DMS53 treated with DMSO at 0.1 percent for 48 hours (cell line): ENCODE measurements at regions not wholly inside any gene's neighbourhood (a gene's known extent, or its start where the extent isn't known, plus 50 kb on each side); places are given as distances from the start of the nearest gene placed in this dataset.

Source experiments
- DNase-seq: peaks from one replicate; lab custom pipeline; 2025; ENCODE audit not compliant: unreplicated experiment; lab: John Stamatoyannopoulos, UW

DNA sequence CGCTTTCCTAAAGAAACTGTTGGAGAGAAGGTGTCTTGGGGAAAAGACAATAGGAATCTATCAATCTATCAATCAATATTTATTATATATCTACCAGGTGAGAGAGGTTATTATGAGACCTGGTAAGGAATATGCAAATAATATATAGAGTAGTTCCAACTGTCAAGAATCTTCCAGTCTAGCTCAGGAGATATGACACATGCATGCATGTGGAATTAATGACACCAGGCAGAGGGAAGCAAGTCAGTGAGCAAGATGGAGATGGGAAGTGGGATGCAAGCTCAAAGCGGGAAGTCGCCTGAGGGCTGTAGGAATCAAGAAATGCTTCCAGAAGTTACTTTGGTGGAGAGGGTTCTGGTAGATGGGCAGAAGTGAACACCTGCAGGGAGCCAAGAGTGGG, 187.4 kb upstream of the NRP1 start:
- DNase-seq, result no peak

DNA sequence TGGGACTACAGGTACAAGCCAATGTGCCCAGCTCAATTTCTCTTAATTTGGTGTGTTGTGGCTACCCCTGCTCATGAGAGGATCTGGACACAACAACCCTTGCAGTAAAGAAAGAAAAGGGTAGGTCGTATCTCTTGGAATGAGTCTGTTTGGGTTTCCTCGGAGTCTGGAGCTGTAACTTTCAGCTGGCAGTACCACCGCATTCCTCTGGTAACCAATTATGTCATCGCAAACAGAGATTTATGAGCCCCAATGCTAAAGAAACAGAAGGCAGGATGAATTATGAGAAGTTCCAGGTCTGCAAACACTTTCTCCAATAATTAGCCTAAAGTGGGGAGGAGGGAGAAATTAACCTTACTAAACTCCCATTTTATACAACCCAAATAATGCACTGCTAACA, 186.6 kb upstream of the NRP1 start:
- DNase-seq, result no peak

DNA sequence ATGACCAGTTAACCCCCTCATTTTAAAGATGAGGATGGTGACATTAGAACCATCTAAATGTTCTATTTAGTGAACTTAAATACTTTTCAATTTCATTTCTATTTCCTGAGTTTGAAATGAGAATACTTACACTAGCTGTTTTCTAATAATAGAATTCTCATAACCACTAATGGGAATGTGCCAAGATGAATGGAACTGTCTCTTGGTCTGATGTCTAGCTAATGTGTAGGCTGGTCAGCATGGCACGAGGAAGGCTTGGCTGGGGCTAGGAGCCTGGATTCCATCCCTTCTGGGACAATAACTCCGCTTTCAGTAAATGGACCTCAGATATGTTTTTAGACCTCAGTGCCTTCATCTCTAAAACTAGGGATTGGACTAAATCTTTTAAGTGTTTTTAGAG, 185.8 kb upstream of the NRP1 start:
- no peak for DNase-seq

DNA sequence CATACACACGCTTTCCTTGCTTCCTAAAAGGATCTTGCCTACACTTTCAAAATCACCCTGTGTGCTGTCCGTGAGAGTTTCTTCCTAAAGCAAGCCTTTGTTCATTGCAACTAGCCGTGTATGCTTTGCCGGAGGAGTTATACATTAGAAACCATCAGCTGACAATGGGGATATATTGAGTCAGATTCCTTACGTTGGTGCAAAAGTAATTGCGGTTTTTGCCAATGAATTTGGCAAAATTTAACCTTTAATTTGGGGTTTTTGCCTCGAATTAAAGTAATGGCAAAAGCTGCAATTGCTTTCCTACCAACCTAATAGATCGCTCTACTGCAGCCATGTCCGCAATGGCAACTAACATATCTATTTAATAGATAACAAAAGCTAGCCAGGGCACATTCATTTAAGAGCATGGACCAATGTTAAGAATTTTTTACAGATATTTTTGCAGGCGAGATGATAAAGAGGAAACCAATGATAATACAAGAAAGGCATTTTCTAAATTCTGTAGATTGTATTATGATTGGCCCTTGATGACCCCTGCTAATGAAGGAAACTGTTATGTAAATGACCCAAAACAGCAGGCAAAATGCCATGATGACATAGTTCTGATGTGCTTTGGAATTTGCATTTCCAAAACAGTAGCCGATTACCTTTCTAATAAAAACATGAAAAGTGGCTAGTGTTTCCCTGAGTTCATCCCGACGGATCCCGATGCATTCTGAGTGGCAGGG, 184.8 kb upstream of the NRP1 start:
- no peak for DNase-seq

DNA sequence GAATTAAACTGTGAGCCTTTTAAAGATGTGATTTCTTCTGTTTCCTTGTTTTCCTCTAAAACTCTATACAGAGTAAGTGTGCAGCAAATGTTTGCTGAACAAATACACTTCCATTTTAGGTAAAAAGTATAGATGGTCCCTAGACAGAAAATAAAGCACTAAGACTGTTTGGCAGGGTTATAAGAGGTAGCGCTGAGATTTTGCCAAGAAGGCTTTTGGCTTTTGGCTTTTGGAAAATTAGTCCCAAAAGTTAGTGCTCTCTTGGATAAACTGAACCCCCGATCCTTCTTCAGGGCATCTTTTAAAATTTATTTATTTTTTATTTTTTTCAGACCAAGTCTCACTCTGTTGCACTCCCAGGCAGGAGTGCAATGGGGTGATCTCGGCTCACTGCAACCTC, 175.7 kb upstream of the NRP1 start:
- DNase-seq, result no peak

DNA sequence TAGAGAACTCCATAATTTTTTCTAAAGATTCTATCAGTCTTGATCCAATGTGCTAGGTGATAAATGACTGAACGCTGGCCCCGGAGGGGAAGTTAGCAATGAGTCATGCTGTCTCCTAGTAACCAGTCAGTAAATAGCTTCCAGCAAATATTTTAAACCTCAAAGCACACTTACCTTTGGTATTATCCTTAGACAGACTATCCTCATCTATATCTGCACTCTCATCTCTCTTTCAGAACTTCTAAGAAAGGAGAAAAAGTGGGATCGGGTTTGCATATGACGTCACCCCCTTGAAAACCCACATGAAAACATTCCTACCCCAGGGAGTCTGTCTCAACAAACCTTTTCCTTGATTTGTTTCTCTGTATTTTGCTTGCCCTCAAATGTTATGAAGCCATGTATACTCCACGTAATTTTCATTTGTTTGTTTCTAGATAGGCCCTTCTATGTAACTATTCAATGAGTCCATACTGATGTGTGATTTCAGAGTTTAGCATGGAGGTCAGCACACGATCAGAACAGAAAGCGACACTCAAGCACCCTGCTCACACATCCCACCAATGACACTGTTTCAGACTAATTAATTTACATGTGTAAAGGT, 174.9 kb upstream of the NRP1 start:
- DNase-seq, result peak; percentile 75

DNA sequence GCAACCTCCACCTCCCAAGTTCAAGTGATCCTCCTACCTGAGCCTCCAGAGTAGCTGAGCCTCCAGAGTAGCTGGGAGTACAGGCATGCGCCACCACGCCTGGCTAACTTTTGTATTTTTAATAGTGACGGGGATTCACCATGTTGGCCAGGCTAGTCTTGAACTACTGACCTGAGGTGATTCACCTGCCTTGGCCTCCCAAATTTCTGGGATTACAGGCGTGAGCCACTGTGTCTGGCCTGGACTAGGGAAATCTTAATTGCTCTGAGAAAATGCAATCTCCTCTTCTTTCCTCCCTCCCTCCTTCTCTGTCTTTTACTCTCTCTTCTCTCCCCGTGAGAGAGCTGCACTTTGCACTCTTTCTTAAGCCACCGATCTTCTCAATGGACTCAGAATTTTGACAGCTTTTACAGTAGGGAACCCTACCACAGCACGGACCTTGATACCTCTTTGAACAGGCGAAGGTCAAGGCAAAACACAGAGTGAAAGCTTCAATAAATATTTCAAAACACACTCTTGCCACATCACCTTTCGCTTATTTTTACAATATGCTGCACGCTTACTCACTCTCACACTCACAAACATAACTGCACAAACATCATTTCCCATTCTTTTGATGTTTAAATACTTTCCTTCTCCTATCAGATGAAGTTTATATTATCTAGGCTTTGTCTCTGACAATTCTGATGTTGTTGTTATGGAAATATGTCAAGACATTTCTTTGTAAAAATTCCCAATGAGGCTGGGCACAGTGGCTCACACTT, 173.4 kb upstream of the NRP1 start:
- DNase-seq, result no peak

DNA sequence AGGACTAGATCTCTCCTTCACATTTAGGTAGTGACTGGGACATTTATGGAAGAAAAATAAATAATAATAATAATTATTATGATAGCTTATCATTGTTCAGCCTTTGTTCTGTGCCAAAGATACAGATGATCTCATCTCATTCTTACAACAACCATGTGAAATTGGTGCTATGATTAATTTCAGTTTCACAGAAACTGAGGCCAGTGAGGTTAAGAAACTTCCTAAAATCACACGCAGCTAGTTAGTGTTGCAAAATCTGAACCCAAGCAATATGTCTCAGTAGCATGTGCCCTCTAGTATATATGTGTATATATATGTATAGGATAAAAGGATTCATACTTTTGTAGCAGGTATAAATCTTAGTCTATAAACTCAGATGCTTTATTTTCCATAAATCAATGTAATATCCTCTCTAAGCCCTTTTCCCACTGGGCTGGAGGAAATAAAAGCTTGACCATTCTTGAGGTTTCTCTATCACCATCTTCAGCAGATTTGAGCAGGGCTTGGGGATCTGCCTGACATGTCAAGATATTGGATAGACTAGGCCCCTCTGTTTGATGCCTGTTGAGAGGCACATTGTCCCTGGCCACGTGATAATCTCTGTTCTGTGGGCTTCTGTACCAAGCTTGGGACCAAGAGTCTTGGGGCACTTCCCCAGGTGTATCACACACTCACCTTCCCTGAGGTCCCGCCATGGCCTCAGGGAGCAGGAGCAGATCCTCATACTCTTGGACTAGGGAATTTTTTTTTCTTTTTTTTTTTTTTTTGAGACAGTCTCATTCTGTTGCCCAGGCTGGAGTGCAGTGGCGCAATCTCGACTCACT, 172.6 kb upstream of the NRP1 start:
- no peak for DNase-seq

DNA sequence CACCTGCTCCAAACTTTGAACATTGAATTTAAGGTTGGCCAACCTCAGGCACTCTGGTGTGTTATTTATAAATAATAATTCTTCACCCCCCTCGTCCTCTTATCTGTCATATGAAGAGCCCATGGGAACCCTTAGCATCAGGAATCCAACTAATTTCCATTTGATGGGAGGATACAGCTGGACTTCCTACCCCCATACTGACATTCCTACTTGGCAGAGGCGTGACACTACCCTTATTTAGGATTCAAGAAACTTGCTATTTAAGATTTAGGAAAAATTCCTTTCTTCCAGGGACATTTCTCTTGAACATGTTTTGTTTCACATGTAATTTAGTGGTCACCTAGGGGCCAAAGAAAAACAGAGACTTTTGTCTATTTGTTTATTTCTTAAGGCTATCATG, 171.9 kb upstream of the NRP1 start:
- DNase-seq, result no peak

DNA sequence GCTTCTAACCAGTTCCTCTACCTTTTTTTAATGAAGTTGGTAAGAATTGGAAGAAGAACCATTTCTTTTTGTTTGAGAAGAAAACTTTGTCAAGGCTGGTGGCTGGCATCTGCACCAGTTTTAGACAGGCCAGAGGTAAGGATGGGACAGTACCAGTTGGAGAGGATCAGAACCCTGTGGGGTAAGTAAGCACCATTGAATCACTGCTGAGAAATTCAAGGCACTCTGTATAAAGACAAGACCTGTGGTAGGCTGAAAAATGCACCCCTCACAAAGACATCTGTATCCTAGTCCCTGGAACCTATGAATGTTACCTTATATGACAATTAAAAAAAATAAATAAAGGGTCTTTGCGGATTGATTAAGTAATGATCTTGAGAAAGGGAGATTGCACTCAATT, 166.7 kb upstream of the NRP1 start:
- DNase-seq, result no peak

DNA sequence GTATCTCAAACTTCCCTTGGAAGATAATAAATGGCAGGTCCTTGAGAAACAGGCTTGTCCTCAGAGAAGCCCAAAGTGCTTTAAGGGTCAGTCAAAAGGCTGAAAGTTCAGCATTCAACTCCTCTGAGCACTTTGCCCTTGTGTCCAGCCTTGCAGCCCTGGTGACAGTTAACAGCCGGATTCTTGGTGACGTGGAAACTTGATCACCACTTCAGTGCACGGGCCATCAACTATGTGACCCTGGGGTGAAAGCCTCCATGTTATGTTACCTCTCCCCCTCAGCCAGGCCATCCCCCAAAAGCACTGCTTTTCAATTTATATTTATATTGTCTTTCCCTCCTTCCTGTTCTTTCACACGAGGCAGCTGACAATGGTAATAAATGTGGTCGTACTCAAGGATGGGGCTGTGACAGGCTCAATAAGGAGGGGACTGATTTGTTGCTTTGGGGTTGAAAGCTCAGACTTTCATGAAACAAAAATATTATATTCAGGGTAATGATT, 164.0 kb upstream of the NRP1 start:
- DNase-seq, result no peak

DNA sequence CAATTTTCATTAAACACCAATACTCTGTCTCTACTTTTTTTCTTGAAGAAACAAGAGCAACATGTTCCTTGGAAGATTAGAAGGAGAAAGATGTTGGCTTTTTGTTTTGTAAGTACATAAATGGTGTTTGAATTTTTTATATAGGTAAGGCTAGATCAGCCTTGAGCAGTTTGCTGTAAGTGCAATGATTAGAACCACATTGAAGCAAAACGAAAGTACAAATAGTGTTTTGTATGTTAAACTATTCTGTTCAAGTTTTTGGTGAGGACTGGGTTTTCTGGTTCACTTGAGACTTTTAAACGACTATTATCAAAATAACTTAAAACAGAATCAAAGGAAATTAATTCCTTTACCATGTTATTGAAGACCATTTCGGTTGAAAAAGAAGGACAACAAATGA, 162.9 kb upstream of the NRP1 start:
- no peak for DNase-seq

DNA sequence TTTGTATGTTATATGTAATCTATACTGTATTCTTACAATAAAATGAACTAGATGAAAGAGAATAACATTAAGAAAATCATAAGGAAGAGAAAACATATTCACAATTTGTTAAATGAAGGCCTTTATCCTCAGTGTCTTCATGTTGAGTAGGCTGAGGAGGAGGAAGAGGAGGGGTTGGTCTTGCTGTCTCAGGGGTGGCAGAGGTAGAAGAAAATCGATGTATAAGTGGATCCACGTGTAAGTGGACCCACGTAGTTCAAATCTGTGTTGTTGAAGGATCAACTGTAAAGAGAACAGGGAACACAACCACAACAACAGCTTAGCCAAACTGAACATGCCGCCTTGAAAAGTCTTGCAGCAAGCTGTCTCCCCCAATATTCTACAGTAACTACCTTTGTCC, 161.6 kb upstream of the NRP1 start:
- no peak for DNase-seq

DNA sequence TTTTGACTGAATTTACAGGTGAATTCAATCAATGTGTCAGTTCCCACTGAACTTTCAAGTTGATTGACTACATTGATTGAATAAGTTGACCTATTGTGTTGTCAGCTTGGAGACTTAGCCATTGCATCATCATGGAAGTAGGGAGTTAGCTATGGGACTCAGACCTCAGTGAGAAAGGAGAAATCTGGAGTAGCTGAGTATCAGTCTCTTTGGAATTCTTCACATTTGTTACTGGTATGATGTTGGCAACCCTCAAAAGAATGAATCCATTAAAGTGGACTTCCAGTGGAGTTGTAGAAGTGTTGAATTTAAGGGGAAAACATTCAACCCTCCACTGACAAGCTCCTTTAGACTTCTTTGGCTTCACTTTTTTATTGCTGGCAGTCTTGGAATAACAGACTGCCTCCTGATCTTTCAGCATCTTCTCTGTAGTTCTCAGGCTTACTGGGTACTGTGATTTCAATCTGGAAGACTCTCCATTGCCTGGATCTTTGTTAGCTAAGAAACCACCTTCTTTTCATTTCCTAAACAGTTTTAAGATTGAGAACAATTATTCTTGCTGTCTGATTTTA, 160.3 kb upstream of the NRP1 start:
- no peak for DNase-seq

DNA sequence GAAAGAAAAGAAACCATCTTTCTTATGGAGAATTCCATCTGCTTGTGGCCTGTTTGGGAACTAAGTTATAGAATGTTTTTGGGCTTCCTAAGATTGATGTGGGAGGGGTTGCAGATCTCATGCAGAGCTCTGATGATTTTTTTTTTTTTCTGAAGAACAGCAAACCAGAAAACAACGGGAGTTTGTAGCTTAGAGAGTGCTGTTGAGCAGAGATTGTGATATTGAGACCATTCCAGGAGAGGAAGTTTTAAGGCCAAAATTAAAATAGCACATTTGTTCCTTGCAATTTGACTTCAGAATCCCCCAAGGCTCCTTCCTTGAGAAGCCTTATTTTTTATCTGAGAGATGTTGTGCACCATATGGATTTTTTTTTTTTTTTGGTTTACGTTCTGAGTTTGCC, 159.5 kb upstream of the NRP1 start:
- no peak for DNase-seq

DNA sequence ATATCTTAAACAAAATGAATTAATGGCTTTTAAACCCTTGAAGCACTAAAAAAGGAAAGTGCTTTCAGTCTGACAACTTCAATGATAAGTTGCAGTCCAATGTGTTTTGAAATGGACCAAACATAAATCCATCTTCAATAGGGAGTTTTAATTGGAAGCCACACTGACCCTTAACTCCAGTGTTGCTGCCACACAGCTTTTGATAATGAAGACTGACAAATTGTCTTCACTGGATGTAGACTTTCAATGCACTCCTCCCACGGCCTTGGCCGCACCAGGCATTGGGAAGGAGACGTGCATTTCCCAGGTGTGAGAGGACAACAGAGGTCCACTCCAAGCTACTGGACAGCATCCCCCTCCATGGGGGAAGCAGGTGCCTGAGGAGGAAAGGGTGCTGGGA, 159.0 kb upstream of the NRP1 start:
- DNase-seq, result no peak

DNA sequence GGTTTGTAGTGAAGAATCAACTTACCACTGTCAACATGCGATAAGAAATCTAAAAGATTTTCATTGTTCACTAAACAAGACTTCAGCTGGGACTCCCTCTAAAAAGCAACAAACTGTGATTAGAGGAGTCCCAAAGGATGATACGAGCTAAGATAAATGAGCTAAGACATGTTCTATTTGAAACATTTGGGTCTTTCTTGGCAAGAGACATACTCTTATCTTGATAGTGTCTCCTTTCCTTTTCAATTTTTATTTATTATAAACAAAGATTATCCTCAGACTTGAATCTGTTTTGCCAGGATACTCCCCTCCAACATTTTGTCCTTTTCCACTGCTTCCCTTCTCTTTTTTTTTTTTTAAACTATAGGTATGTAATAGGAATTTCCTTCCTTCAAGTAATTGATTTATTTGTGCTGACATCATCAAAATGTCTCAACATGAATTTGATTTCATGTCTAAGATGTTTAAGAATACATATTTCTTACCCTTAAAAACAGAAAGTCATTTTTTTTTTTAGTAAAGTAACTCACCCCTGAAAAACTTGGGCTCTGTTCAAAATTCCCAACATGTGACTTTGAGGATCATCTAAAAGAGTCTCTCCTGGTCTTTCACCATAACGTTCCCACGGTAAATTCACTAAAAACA, 158.4 kb upstream of the NRP1 start:
- no peak for DNase-seq

DNA sequence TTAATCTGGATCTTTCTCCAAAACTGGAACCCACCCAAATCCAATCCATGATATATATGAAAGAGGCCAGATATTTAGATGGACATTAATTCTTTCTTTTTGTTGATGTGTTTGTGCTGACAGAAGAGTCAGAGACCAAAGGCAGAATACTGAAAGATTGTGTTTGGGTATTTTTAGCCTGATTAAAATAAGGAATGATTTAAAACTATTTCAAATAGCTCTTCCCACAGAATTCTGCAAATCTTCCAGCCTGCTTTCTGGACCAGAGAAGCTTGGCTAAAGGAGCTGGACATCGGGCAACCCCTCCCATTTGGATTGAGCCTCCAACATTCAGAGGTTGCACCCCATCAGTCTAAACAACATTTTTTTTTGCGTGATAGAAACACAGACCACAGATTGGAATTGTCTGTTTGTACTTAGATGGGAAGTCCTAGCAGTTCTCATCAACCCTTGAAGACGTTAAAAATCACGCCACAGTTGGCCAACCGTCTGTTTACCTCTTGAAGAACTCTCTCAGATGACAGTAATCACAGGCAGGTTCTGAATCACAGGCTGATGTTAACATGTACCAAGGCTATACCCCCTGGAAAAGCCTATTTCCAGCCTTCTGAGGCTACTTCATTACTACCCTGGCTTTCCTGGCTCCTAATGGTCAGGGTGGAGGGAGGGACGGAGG, 155.2 kb upstream of the NRP1 start:
- no peak for DNase-seq

DNA sequence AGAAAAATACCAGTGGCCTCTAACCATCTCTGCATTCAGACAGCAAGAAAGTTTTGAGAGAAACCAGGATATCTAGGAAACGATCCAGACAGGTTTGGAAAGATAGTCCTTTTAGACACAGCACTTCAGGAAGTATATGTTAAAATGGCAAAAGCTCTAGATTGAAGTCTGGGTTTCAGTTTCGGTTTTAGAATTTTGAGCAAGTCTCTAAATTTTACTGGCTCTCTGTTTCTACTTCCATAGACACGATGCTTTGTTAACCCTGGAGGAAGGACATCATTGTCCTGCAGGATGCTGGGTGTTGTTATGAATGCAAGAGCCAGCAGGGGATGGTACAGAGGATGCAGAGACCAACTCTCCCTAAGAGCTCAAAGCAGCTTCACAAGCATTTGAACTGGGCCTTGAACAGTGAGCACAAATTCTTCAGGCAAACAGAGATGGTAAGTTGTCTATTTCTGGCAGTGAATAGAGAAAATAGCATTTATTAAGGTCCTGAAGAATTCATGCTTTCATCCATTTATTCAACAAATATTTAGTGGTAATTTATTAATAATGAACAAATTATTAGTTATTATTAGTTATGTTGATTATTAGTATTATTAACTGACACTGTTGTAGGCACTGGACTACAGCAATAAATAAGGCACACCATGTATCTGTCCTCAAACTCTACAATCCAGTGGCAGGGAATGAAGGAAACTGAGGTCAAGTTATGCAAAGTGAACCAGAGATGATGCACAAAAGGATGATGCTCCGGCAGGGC, 152.7 kb upstream of the NRP1 start:
- DNase-seq, result no peak
